K562 (cell line): ENCODE measurements at regions not wholly inside any gene's neighbourhood (a gene's known extent, or its start where the extent isn't known, plus 50 kb on each side); places are given as distances from the start of the nearest gene placed in this dataset.

Source experiments
- ATAC-seq: fragments of 200-7000 bp; cut with Tn5 transposase; 3 replicates; pipeline ENCODE4 v1.9.1; 2020; ENCODE audit warnings: moderate library complexity
- BruUV-seq: library from RNA; stranded (reverse); fragments of 400-500 nt; replicated peaks from 2 replicates; lab custom pipeline; 2021; lab: Mats Ljungman, UMichigan
- CTCF ChIA-PET: fragments of 300-600 bp; formaldehyde crosslinking; extraction: SDS; loops from one replicate; lab custom pipeline; 2021; ENCODE audit warnings: low intra/inter-chr PET ratio; lab: Yijun Ruan, JAX
- POLR2A ChIA-PET: fragments of 300-600, 350-650 bp; sonication (Branson Sonifier 250); formaldehyde crosslinking; extraction: SDS; loops from one replicate; lab custom pipeline; 2021; ENCODE audit warnings: antibody characterized with exemption, inconsistent platforms; lab: Yijun Ruan, JAX
- DNase-seq, 4 experiments: peaks; one replicate each; pipeline versions ENCODE4 v3.0.0 to v3.0.0-alpha.2; 2011 to 2018; ENCODE audit warnings: low spot score in 3 of 4, mixed read lengths in 3 of 4; ENCODE audit errors: extremely low read depth in 1 of 4
- FAIRE-seq: peaks from 2 replicates; lab custom pipeline; 2011; peaks lifted over from hg19 to GRCh38; lab: Jason Lieb, UNC
- H2AFZ ChIP-seq: 2 replicates; pipeline ENCODE4 v1.6.0; 2011; ENCODE audit warnings: low read depth, low read length, control low read depth, inconsistent platforms
- H3K27ac ChIP-seq: fragments of 200-600 bp; 3 replicates; pipeline ENCODE4 v1.8.0; 2011; ENCODE audit warnings: low read depth, mild to moderate bottlenecking, control low read depth, inconsistent platforms, low read length, moderate library complexity, mixed read lengths; ENCODE audit errors: extremely low read depth
- H3K27me3 ChIP-seq, 2 experiments: fragments of 300-600 bp in 1 of 2; 2 replicates in 1 of 2; 3 replicates in 1 of 2; pipeline versions ENCODE4 v1.6.0 to v1.8.0; 2011; ENCODE audit warnings: inconsistent platforms in 2 of 2, low read length in 2 of 2, mild to moderate bottlenecking in 1 of 2, mixed read lengths in 1 of 2, moderate library complexity in 1 of 2; ENCODE audit not compliant: control insufficient read depth in 2 of 2, insufficient read depth in 2 of 2
- H3K36me3 ChIP-seq: fragments of 300-600 bp; 3 replicates; pipeline ENCODE4 v1.8.0; 2011; ENCODE audit warnings: mild to moderate bottlenecking, low read length, inconsistent platforms; ENCODE audit not compliant: control insufficient read depth, insufficient read depth
- H3K4me1 ChIP-seq, 2 experiments: fragments of 200-600 bp in 1 of 2; replicated peaks in 1 of 2; 2 replicates in 1 of 2; 3 replicates in 1 of 2; pipeline versions ENCODE4 v1.5.1 to v1.8.0; 2011; ENCODE audit warnings: inconsistent platforms in 2 of 2, low read length in 2 of 2, mild to moderate bottlenecking in 1 of 2, mixed read lengths in 1 of 2, moderate library complexity in 1 of 2; ENCODE audit not compliant: control insufficient read depth in 2 of 2, insufficient read depth in 2 of 2
- H3K4me2 ChIP-seq: 2 replicates; pipeline ENCODE4 v1.6.1; 2011; ENCODE audit warnings: low read length, control low read depth, inconsistent platforms, mixed read lengths; ENCODE audit not compliant: insufficient read depth
- H3K4me3 ChIP-seq: fragments of 200-600 bp; sonication (generic), shearing (Covaris generic); 2 replicates; pipeline ENCODE4 v1.5.1; 2016; ENCODE audit warnings: control low read depth, inconsistent platforms
- H3K79me2 ChIP-seq: fragments of 200-600 bp; 3 replicates; pipeline ENCODE4 v1.8.0; 2011; ENCODE audit warnings: low read length, inconsistent platforms; ENCODE audit not compliant: control insufficient read depth, insufficient read depth
- H3K9ac ChIP-seq, 2 experiments: 2 replicates each; pipeline versions ENCODE4 v1.6.0 to v1.6.1; 2011; ENCODE audit warnings: low read depth in 2 of 2, low read length in 2 of 2, control low read depth in 1 of 2, inconsistent platforms in 1 of 2, mild to moderate bottlenecking in 1 of 2, mixed read lengths in 1 of 2; ENCODE audit not compliant: insufficient read depth in 1 of 2
- H3K9me1 ChIP-seq: one replicate; pipeline ENCODE4 v1.6.0; 2011; ENCODE audit warnings: inconsistent platforms, mild to moderate bottlenecking, low read length, moderate library complexity; ENCODE audit not compliant: control insufficient read depth, insufficient read depth
- H3K9me3 ChIP-seq: replicated peaks from 2 replicates; pipeline ENCODE4 v1.5.1; 2011; ENCODE audit warnings: low read depth, low read length, inconsistent platforms; ENCODE audit not compliant: control insufficient read depth, insufficient read depth
- H4K20me1 ChIP-seq: replicated peaks from 2 replicates; pipeline ENCODE4 v1.6.1; 2011; ENCODE audit warnings: low read length, inconsistent platforms, mixed read lengths; ENCODE audit not compliant: control insufficient read depth, insufficient read depth
- WGBS: fragments of 100-300 bp; shearing (Covaris generic); methylation state at CpG from one replicate; pipeline ENCODE4 v1.1.6; 2016; ENCODE audit warnings: low coverage, mixed read lengths; ENCODE audit not compliant: insufficient coverage; ENCODE audit errors: missing lambda C conversion rate; 5-methylcytosine and 5-hydroxymethylcytosine counted together
- in situ Hi-C: fragments of 300-500 bp; cut with MboI; formaldehyde crosslinking; loops from 4 replicates; pipeline ENCODE4 v1.15.0; 2018; ENCODE audit warnings: inconsistent platforms, mixed read lengths
- intact Hi-C: fragments of 100-400 bp; cut with micrococcal nuclease; formaldehyde crosslinking; loops from 2 replicates; pipeline ENCODE4 v1.14.2; 2022
- TF ChIP-seq, protein P1 (sequence below): sonication (generic); formaldehyde crosslinking; IDR thresholded peaks from 2 replicates; pipeline ENCODE4 v1.8.1; 2023; ENCODE audit warnings: mild to moderate bottlenecking, missing genetic modification reagents
- TF ChIP-seq, protein P2 (sequence below), 3 experiments: fragments of 200-800 bp in 1 of 3; sonication (Bioruptor generic) in 1 of 3; sonication (generic) in 1 of 3; formaldehyde crosslinking in 1 of 3; IDR thresholded peaks; 2 replicates each; pipeline versions ENCODE4 v1.6.1 to v1.8.0; 2016 to 2022; ENCODE audit warnings: mild to moderate bottlenecking in 2 of 3, missing compliant biosample characterization in 2 of 3, missing genetic modification characterization in 2 of 3, missing genetic modification reagents in 1 of 3

GRCh38 chr12:130009961-130010360, 106.1 kb upstream of the TMEM132D start (continued):
- TF ChIP-seq, protein P1, sequence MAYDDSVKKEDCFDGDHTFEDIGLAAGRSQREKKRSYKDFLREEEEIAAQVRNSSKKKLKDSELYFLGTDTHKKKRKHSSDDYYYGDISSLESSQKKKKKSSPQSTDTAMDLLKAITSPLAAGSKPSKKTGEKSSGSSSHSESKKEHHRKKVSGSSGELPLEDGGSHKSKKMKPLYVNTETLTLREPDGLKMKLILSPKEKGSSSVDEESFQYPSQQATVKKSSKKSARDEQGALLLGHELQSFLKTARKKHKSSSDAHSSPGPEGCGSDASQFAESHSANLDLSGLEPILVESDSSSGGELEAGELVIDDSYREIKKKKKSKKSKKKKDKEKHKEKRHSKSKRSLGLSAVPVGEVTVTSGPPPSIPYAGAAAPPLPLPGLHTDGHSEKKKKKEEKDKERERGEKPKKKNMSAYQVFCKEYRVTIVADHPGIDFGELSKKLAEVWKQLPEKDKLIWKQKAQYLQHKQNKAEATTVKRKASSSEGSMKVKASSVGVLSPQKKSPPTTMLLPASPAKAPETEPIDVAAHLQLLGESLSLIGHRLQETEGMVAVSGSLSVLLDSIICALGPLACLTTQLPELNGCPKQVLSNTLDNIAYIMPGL (CRISPR knock-in tag), result no peak

DNA sequence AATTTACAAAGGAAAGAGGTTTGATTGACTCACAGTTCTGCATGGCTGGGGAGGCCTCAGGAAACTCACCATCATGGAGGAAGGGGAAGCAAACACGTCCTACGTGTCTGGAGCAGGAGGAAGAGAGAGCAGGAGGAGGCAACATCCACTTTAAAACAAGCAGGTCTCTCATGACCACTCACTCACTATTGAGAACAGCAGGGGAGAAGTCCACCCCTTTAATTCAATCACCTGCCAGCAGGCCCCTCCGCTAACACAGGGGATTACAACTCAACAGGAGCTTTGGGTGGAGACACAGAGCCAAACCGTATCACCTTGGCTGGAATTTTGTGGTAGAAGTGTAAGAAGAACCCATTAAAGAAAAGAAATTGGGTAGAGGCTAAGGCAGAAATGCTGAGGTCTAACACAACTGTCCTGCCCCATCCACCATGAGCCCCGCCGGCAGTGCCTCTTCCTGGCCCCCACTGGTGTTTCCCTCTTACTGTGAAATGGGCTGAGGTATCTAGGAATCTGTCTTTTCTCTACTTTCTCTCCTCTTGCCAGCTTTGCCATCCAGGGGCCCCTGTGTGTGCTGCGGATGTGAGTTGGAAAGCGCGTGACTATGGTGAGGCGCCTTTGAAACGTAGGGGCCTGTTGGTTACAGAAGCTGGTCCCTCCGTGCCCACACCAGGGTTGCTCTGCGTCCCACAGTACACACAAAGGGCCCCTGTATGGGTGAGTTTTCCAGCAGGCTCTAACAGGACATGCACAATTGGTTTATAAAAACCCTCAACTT, 108.0 kb upstream of the TMEM132D start:
- FAIRE-seq, result no peak
- H3K4me1 ChIP-seq, result no peaks in the 10 kb centered on the region

More for the DNA sequence above, 108.0 kb upstream of the TMEM132D start:
- no TSS peak for BruUV-seq
- WGBS, result 5% methylated on average over 13 of the region's 13 CpGs
- CTCF ChIA-PET, result no interaction called here
- DNase-seq, result no peak
- POLR2A ChIA-PET, result interaction anchor here (1.5 kb wide), 1 partner anchor 16 kb away, joined by 3 read pairs; no protein-coding TSS in a partner anchor
- no peak overlapping the region for H3K27ac ChIP-seq
- H4K20me1 ChIP-seq, result no peaks in the 10 kb centered on the region; the same call in 1 of the 2 replicates
- TF ChIP-seq, protein P2, sequence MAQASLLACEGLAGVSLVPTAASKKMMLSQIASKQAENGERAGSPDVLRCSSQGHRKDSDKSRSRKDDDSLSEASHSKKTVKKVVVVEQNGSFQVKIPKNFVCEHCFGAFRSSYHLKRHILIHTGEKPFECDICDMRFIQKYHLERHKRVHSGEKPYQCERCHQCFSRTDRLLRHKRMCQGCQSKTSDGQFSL (CRISPR knock-in tag; IDR thresholded peaks at IDR 0.05), result no peak
- TF ChIP-seq, protein P2 (tag; IDR thresholded peaks at IDR 0.05), result no peak
- TF ChIP-seq, all 486 proteins: peak for 0
- Histone ChIP-seq H3K4me3 (no peak overlapping the region), H3K79me2 (no peaks in the 10 kb centered on the region), H3K36me3 (no peaks in the 10 kb centered on the region), H3K27me3 (peaks cover 5 to 51% of the 10 kb centered on the region in 2 experiments; a peak in 4 of 5 replicates), H3K9me1 (peaks cover 4% of the 10 kb centered on the region), H3K4me2 (no peak overlapping the region), H2AFZ (no peak overlapping the region), H3K9ac (no peak overlapping the region), H3K9me3 (no peaks in the 10 kb centered on the region)
- intact Hi-C loops, result loop anchor here (5.0 to 10.0 kb wide), 2 partner anchors 99 to 827 kb away; no protein-coding TSS in a partner anchor
- in situ Hi-C loops, result no loop called here
- no peak for ATAC-seq
